Endothelial cell (in vitro differentiated cells): ENCODE measurements at regions not wholly inside any gene's neighbourhood (a gene's known extent, or its start where the extent isn't known, plus 50 kb on each side); places are given as distances from the start of the nearest gene placed in this dataset.

Source experiments
- DNase-seq: peaks from one replicate; pipeline ENCODE4 v3.0.0; 2021; ENCODE audit warnings: low spot score
- H3K27ac Mint-ChIP-seq: one replicate; pipeline ENCODE4 v1.8.0; 2021; ENCODE audit warnings: mixed read lengths, inconsistent platforms; ENCODE audit not compliant: unreplicated experiment
- H3K27me3 Mint-ChIP-seq: one replicate; pipeline ENCODE4 v1.8.0; 2021; ENCODE audit warnings: mild to moderate bottlenecking, moderate library complexity, mixed read lengths, inconsistent platforms; ENCODE audit not compliant: unreplicated experiment
- H3K36me3 Mint-ChIP-seq: one replicate; pipeline ENCODE4 v1.8.0; 2021; ENCODE audit warnings: mild to moderate bottlenecking, low read depth, mixed read lengths, inconsistent platforms; ENCODE audit not compliant: unreplicated experiment
- H3K4me1 Mint-ChIP-seq: one replicate; pipeline ENCODE4 v1.8.0; 2021; ENCODE audit warnings: mild to moderate bottlenecking, mixed read lengths, inconsistent platforms; ENCODE audit not compliant: unreplicated experiment
- H3K4me3 Mint-ChIP-seq: one replicate; pipeline ENCODE4 v1.8.0; 2021; ENCODE audit warnings: mild to moderate bottlenecking, mixed read lengths, inconsistent platforms; ENCODE audit not compliant: unreplicated experiment
- H3K9me3 Mint-ChIP-seq: one replicate; pipeline ENCODE4 v1.8.0; 2021; ENCODE audit warnings: mixed read lengths, inconsistent platforms; ENCODE audit not compliant: unreplicated experiment
- TF ChIP-seq, protein P1 (sequence below): fragments of 200-600 bp; sonication (generic); IDR thresholded peaks from one replicate; pipeline ENCODE4 v1.5.0; 2021; ENCODE audit warnings: antibody characterized with exemption; ENCODE audit not compliant: unreplicated experiment

GRCh38 chr2:195594248-195594647 is 62.8 kb upstream of the SLC39A10 start:
- Mint-ChIP-seq H3K4me3 (no peak overlapping the region), H3K36me3 (no peaks in the 10 kb centered on the region), H3K27ac (no peak overlapping the region), H3K27me3 (peaks cover 1% of the 10 kb centered on the region), H3K9me3 (no peaks in the 10 kb centered on the region), H3K4me1 (no peaks in the 10 kb centered on the region)
- no peak for DNase-seq
- TF ChIP-seq, protein P1, sequence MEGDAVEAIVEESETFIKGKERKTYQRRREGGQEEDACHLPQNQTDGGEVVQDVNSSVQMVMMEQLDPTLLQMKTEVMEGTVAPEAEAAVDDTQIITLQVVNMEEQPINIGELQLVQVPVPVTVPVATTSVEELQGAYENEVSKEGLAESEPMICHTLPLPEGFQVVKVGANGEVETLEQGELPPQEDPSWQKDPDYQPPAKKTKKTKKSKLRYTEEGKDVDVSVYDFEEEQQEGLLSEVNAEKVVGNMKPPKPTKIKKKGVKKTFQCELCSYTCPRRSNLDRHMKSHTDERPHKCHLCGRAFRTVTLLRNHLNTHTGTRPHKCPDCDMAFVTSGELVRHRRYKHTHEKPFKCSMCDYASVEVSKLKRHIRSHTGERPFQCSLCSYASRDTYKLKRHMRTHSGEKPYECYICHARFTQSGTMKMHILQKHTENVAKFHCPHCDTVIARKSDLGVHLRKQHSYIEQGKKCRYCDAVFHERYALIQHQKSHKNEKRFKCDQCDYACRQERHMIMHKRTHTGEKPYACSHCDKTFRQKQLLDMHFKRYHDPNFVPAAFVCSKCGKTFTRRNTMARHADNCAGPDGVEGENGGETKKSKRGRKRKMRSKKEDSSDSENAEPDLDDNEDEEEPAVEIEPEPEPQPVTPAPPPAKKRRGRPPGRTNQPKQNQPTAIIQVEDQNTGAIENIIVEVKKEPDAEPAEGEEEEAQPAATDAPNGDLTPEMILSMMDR: no peak

- no peak overlapping the region for H3K27ac Mint-ChIP-seq
- H3K4me3 Mint-ChIP-seq: no peak overlapping the region
- H3K4me1 Mint-ChIP-seq: no peaks in the 10 kb centered on the region
- H3K9me3 Mint-ChIP-seq: no peaks in the 10 kb centered on the region
- TF ChIP-seq, protein P1: no peak
- DNase-seq: no peak
- H3K36me3 Mint-ChIP-seq: no peaks in the 10 kb centered on the region
- peaks cover 1% of the 10 kb centered on the region for H3K27me3 Mint-ChIP-seq
Measured at GRCh38 chr2:195592105-195592504, 64.9 kb upstream of the SLC39A10 start.

DNA sequence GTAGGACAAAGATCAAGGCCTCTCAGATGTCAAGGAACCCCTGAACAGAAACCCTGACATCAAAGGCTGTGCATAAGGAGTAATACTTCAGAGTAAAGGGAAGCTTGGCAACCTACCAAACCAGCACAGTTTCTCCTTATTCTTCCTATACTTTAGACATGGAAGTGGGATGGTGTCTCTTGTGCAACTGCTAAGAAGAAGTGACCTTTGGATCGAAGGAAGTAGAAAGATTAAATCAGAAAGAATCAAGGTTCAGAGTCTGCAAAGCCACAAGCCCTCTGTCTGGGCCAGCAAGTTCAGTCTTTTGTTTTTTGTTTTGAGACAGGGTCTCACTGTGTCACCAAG is 66.2 kb upstream of the SLC39A10 start:
- H3K36me3 Mint-ChIP-seq: no peaks in the 10 kb centered on the region

GRCh38 chr2:195590199-195590860 is 66.7 kb upstream of the SLC39A10 start:
- Mint-ChIP-seq H3K9me3 (no peaks in the 10 kb centered on the region), H3K4me1 (no peaks in the 10 kb centered on the region), H3K4me3 (no peak overlapping the region), H3K27ac (no peak overlapping the region), H3K27me3 (peaks cover 1% of the 10 kb centered on the region), H3K36me3 (no peaks in the 10 kb centered on the region)
- DNase-seq: no peak
- TF ChIP-seq, protein P1: no peak

More for the DNA sequence above, 66.2 kb upstream of the SLC39A10 start:
- no peak for DNase-seq
- no peaks in the 10 kb centered on the region for H3K4me1 Mint-ChIP-seq
- no peaks in the 10 kb centered on the region for H3K9me3 Mint-ChIP-seq
- TF ChIP-seq, protein P1: no peak
- H3K27ac Mint-ChIP-seq: no peak overlapping the region
- H3K4me3 Mint-ChIP-seq: no peak overlapping the region
- peaks cover 1% of the 10 kb centered on the region for H3K27me3 Mint-ChIP-seq

- H3K27ac Mint-ChIP-seq: no peak overlapping the region
- H3K4me3 Mint-ChIP-seq: no peak overlapping the region
- TF ChIP-seq, protein P1: no peak
- H3K4me1 Mint-ChIP-seq: no peaks in the 10 kb centered on the region
- no peaks in the 10 kb centered on the region for H3K9me3 Mint-ChIP-seq
- no peaks in the 10 kb centered on the region for H3K27me3 Mint-ChIP-seq
- no peaks in the 10 kb centered on the region for H3K36me3 Mint-ChIP-seq
- no peak for DNase-seq
Measured at GRCh38 chr2:195587966-195588365, 69.1 kb upstream of the SLC39A10 start.
